GM13977 (cell line): ENCODE measurements at regions not wholly inside any gene's neighbourhood (a gene's known extent, or its start where the extent isn't known, plus 50 kb on each side); places are given as distances from the start of the nearest gene placed in this dataset.

Experiments
- DNase-seq: peaks from one replicate; pipeline ENCODE4 v3.0.0; 2012; ENCODE audit warnings: low spot score
- in situ Hi-C: fragments of 300-500 bp; cut with MboI; formaldehyde crosslinking; loops from one replicate; pipeline ENCODE4 v1.12.0; 2022; ENCODE audit warnings: low sequenced_read_pairs, low pct_unique_long_range_greater_than_20kb, mixed read lengths, inconsistent platforms; ENCODE audit not compliant: unreplicated experiment
- TF ChIP-seq, protein P1 (sequence below): IDR thresholded peaks from 2 replicates; pipeline ENCODE4 v1.5.1; 2012; ENCODE audit warnings: mild to moderate bottlenecking, control low read depth; ENCODE audit not compliant: insufficient read depth; ENCODE audit errors: extremely low read depth, missing control alignments

DNA sequence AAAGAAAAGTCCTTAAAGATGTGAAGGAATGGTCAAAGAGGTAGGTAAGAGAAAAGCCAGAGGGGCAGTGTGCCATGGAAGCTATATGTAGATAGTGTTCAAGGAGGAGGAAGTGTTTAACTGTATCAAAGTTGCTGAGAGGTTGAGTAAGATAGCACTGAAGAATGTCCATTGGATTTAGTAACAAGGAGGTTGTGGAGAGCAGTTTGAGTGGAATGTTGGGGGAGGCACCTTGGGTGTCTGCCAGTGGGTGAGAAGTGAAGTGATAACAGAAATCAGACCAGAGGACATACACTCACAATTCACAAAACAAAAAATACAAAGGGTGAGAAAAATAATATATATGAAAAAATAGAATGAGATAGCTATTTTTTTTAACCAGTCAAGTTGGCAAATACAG, 121.3 kb upstream of the AMOT start:
- in situ Hi-C loops = no loop called here
- no peak for DNase-seq
- TF ChIP-seq, protein P1, sequence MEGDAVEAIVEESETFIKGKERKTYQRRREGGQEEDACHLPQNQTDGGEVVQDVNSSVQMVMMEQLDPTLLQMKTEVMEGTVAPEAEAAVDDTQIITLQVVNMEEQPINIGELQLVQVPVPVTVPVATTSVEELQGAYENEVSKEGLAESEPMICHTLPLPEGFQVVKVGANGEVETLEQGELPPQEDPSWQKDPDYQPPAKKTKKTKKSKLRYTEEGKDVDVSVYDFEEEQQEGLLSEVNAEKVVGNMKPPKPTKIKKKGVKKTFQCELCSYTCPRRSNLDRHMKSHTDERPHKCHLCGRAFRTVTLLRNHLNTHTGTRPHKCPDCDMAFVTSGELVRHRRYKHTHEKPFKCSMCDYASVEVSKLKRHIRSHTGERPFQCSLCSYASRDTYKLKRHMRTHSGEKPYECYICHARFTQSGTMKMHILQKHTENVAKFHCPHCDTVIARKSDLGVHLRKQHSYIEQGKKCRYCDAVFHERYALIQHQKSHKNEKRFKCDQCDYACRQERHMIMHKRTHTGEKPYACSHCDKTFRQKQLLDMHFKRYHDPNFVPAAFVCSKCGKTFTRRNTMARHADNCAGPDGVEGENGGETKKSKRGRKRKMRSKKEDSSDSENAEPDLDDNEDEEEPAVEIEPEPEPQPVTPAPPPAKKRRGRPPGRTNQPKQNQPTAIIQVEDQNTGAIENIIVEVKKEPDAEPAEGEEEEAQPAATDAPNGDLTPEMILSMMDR = no peak

DNA sequence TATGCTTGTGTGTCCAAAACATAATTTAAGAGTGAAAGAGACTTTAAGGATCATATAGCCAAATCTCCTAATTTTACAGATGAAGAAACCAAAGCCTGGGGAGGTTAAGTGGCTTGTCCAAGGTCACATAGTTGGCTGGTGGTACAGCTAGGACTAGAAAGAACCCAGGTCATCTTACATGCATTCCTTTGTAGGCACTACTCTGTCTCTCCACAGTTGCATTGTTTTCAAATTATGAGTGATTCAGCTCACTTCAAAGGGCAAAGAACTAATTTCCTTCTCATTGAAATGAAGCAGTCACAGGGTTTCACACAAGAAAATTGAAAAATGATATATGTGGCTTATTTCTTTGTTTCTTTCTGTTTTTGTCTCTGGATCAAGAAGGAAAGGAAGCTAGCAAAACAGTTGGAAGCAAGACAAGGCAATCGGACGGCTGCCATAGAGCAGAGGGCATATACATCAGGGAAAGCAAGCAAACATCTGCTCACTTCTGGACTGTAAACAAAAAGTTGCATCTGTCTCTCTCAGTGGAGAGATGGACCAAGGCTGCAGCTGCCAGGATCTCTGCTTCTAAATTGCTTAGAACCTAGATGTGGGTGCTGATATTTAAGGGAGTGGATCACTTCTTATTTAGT, 107.5 kb upstream of the AMOT start:
- in situ Hi-C loops = no loop called here
- DNase-seq = no peak
- TF ChIP-seq, protein P1 = no peak

DNA sequence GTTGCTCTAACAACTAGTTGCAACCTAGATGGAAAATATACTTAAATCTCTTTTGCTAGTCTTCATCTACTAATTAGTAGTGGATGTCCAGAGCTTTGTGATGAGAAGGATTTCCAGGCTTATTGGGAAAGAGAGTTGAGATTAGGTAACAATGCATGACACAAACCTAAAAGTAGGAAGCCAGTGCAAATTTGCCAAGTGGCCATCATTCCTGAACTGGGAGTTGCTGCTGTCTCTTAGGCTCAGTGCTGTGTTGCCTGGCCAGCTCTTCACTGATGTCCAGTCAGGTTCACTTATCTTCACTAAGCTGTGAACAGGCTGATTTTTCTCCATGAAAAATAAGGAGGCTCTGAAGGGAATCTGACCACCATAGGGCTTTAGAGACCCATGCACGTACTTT, 105.6 kb upstream of the AMOT start:
- TF ChIP-seq, protein P1 = no peak
- in situ Hi-C loops = no loop called here

DNA sequence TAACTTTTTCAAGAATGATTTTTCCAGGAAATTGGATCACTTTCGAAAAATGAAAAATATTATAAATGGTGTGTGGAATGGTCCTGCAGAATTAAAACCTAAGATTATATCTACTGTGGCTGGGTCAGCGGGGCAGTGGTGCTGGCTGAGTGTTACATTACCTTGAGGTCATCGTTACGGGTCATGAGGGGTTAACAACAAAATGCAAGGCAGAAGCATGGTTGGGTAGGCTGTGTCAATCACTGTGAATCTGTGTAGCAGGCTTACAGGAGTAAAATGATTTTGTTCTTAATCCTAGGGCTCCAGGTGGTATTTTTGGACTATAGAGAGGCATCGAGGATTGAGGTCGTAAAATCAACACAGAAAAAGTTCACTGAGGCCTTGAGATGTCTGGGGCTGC, 105.2 kb upstream of the AMOT start:
- no peak for DNase-seq
- TF ChIP-seq, protein P1 = no peak
- in situ Hi-C loops = no loop called here

More for the DNA sequence above, 105.6 kb upstream of the AMOT start:
- DNase-seq = no peak

DNA sequence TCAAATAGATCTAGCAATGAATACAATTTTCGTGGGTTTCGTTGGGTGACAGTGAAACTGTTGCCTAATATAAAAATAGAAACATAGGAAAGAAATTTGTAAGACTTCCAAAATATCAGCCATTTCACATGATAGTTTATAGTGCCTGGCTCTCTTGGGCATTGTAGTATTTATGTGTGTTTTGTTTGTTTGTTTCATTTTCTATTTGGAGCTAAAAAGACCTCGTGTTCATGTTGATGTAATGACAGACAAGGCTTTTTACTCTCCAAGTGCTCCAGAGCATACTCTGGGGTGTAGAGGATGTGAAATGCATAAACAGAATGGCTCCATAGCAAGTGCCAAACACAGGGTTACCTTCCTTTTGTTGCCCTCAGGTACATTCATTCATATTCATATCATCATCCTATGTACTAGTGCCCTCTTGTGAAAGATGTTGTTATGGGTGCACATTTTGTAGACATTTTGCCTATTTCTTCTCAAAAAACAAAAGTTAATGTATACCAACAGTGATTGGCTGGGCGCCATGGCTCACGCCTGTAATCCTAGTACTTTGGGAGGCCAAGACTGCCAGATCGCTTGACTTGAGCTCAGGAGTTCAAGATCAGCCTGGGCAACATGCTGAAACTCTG, 100.7 kb upstream of the AMOT start:
- TF ChIP-seq, protein P1 = peak; percentile 39
- in situ Hi-C loops = no loop called here
- peak; percentile 12 for DNase-seq

DNA sequence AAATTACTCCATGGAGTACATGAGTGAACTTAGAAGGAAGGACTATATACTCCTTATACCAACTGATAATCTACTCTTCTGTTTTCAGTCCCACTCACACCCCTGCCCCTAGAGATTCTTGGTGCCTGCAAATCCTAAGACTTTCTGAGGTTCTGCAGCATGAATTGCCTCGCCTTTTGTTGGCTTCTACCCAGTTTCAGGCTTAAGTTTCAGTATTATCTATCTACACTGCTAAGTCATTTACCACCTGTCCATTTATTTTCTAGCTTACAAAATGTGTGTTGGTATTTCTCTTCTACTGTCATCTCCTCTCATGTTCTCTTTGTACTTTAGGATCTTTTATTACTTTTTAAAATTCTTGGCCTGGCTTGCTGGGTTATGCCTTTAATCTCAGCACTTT, 94.4 kb upstream of the AMOT start:
- in situ Hi-C loops = no loop called here
- TF ChIP-seq, protein P1 = no peak
- DNase-seq = no peak
